HepG2 (cell line): ENCODE measurements at regions not wholly inside any gene's neighbourhood (a gene's known extent, or its start where the extent isn't known, plus 50 kb on each side); places are given as distances from the start of the nearest gene placed in this dataset.

Source experiments
- CBX1 ChIP-seq: IDR thresholded peaks from one replicate; pipeline ENCODE4 v1.6.1; 2016; ENCODE audit warnings: antibody characterized with exemption, low read depth
- IRF2 ChIP-seq: IDR thresholded peaks from 2 replicates; pipeline ENCODE4 v1.6.1; 2018; ENCODE audit warnings: missing genetic modification reagents, missing compliant biosample characterization
- MLLT10 ChIP-seq: sonication (generic); formaldehyde crosslinking; IDR thresholded peaks from 2 replicates; pipeline ENCODE4 v1.4.0; 2020; ENCODE audit warnings: missing genetic modification reagents
- POLR2A ChIP-seq, 2 experiments: IDR thresholded peaks; 2 replicates each; pipeline ENCODE4 v1.6.1; 2011; ENCODE audit warnings: low read depth in 2 of 2, low read length in 2 of 2, mild to moderate bottlenecking in 1 of 2, moderate library complexity in 1 of 2; ENCODE audit not compliant: insufficient read depth in 1 of 2
- SIN3A ChIP-seq: IDR thresholded peaks from 2 replicates; pipeline ENCODE4 v1.6.1; 2011; ENCODE audit warnings: low read depth, mild to moderate bottlenecking, control low read depth, low read length, borderline replicate concordance
- TF ChIP-seq, protein P1 (sequence below): sonication (generic); formaldehyde crosslinking; IDR thresholded peaks from 2 replicates; pipeline ENCODE4 v1.5.0; 2020; ENCODE audit warnings: mild to moderate bottlenecking, missing genetic modification reagents, moderate library complexity
- TF ChIP-seq, protein P2 (sequence below): fragments of 450-650 bp; IDR thresholded peaks from 2 replicates; pipeline ENCODE4 v1.6.1; 2017; ENCODE audit warnings: mild to moderate bottlenecking

DNA sequence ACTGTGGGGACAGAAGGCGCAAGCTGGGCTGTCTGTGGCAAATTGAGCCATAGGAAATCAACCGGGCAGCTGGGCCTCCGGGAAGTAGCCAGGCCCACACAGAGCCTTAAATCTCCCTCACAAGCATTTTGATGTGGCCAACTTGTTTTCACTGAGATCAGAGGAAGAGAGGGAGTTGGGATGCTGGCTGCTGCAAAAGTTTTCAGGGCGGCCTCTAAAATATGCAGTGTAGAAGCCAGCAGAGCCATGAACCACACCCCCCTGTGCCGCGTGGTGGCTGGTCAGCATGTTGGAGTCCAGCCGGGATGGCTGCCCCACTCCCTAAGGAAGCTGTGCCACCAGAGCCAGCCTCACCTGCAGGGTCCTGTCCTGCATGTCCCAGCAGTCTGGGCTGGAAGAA, 167.4 kb downstream of the CDC5L start:
- TF ChIP-seq CBX1 (no peak), IRF2 (no peak), POLR2A (IDR thresholded peaks at IDR 0.05; ENCODE audit: insufficient read depth in 1 of 2, low read depth in 2 of 2, low read length in 2 of 2) (no peak), SIN3A (no peak), MLLT10 (CRISPR knock-in tag) (no peak)
- TF ChIP-seq, protein P1, sequence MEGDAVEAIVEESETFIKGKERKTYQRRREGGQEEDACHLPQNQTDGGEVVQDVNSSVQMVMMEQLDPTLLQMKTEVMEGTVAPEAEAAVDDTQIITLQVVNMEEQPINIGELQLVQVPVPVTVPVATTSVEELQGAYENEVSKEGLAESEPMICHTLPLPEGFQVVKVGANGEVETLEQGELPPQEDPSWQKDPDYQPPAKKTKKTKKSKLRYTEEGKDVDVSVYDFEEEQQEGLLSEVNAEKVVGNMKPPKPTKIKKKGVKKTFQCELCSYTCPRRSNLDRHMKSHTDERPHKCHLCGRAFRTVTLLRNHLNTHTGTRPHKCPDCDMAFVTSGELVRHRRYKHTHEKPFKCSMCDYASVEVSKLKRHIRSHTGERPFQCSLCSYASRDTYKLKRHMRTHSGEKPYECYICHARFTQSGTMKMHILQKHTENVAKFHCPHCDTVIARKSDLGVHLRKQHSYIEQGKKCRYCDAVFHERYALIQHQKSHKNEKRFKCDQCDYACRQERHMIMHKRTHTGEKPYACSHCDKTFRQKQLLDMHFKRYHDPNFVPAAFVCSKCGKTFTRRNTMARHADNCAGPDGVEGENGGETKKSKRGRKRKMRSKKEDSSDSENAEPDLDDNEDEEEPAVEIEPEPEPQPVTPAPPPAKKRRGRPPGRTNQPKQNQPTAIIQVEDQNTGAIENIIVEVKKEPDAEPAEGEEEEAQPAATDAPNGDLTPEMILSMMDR (CRISPR knock-in tag): no peak
- TF ChIP-seq, protein P2, sequence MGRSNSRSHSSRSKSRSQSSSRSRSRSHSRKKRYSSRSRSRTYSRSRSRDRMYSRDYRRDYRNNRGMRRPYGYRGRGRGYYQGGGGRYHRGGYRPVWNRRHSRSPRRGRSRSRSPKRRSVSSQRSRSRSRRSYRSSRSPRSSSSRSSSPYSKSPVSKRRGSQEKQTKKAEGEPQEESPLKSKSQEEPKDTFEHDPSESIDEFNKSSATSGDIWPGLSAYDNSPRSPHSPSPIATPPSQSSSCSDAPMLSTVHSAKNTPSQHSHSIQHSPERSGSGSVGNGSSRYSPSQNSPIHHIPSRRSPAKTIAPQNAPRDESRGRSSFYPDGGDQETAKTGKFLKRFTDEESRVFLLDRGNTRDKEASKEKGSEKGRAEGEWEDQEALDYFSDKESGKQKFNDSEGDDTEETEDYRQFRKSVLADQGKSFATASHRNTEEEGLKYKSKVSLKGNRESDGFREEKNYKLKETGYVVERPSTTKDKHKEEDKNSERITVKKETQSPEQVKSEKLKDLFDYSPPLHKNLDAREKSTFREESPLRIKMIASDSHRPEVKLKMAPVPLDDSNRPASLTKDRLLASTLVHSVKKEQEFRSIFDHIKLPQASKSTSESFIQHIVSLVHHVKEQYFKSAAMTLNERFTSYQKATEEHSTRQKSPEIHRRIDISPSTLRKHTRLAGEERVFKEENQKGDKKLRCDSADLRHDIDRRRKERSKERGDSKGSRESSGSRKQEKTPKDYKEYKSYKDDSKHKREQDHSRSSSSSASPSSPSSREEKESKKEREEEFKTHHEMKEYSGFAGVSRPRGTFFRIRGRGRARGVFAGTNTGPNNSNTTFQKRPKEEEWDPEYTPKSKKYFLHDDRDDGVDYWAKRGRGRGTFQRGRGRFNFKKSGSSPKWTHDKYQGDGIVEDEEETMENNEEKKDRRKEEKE: no peak
